ENCODE measurements at regions not wholly inside any gene's neighbourhood (a gene's known extent, or its start where the extent isn't known, plus 50 kb on each side); places are given as distances from the start of the nearest gene placed in this dataset.

GRCh38 chr11:116500026-116500946 lies 272.5 kb downstream of the BUD13 start:
- intact Hi-C loops (cut with DNase I): no loop called here
- DNase-seq (peak in 1 of 4 donors; percentile 72), ATAC-seq (no peak)
- Histone ChIP-seq H3K27me3 (peaks cover 7 to 59% of the 10 kb centered on the region in 2 donors), H3K36me3 (no peaks in the 10 kb centered on the region), H3K27ac (no peak overlapping the region), H3K9me3 (no peaks in the 10 kb centered on the region), H3K4me1 (no peaks in the 10 kb centered on the region), H3K4me3 (no peak overlapping the region)
- no peak for TF ChIP-seq CTCF (IDR thresholded peaks at IDR 0.05)

DNA sequence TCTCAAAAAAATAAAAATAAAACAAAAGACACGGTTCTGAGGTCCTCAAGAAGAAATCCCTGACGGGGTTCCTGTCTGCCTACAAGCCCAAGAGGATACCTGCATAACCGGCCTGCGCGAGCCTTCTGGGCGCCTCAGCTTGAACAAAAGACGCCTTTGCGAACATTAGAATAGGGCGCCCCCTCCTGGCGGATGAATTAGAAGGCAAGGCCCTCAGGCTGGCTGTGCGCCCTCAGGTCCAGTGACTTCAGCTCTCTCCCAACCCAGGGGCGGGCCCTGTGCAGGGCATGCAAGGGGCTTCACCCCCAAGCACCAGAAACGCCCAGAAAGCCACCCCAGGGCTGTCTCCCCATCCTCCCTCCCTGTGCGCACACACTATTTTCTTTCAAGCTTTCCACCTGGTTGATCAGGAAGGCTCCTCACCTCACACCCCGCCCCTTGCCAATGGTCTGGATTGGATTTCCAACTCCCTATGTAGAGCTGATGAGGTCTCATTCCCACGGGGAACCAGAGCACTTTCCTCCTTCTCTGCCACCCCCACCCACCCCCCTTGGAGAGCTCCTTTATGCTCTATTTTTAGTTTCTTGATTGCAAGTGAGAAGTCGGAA lies 273.3 kb downstream of the BUD13 start:
- Histone ChIP-seq H3K27me3 (peaks cover 7 to 54% of the 10 kb centered on the region in 2 donors), H3K9me3 (no peaks in the 10 kb centered on the region)
- ATAC-seq: peak; percentile 94

GRCh38 chr11:116498161-116498560 lies 274.6 kb downstream of the BUD13 start:
- Histone ChIP-seq H3K36me3 (no peaks in the 10 kb centered on the region), H3K27me3 (peaks cover 7 to 54% of the 10 kb centered on the region in 2 donors), H3K27ac (no peak overlapping the region), H3K4me3 (no peak overlapping the region), H3K9me3 (no peaks in the 10 kb centered on the region), H3K4me1 (no peaks in the 10 kb centered on the region)
- ATAC-seq (no peak), DNase-seq (no peak)
- intact Hi-C loops (cut with DNase I): no loop called here
- TF ChIP-seq CTCF (IDR thresholded peaks at IDR 0.05): no peak

More for the DNA sequence above, 273.3 kb downstream of the BUD13 start:
- intact Hi-C loops (cut with DNase I): no loop called here
- TF ChIP-seq CTCF (IDR thresholded peaks at IDR 0.05): peak; percentile 54 to 56
- Histone ChIP-seq H3K36me3 (no peaks in the 10 kb centered on the region), H3K4me1 (no peaks in the 10 kb centered on the region), H3K27ac (no peak overlapping the region), H3K4me3 (no peak overlapping the region)
- DNase-seq: peak; percentile 45 to 83 (median 76)

DNA sequence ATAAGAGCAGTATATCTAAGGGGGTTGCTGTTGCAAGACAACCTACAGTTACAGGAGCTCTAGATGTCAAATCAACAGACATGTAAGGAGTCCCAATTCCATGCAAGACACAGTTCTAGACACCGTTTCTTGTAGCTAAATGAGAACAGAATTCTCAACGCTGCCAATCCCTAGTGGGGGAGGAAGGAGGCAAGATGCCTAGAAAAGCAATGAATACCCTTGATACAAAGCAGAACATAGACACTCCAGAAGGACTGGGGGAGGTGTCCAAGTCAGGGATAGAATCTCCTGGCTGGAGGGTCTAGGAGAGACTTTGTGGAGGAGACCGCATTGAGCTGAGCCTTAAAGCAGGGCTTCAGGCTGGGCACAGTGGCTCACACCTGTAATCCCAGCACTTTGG lies 280.2 kb downstream of the BUD13 start:
- DNase-seq (no peak), ATAC-seq (no peak)
- Histone ChIP-seq H3K4me3 (no peak overlapping the region), H3K9me3 (no peaks in the 10 kb centered on the region), H3K4me1 (no peaks in the 10 kb centered on the region), H3K36me3 (no peaks in the 10 kb centered on the region), H3K27me3 (peaks cover 0 to 37% of the 10 kb centered on the region in 2 donors), H3K27ac (no peak overlapping the region)
- intact Hi-C loops (cut with DNase I): no loop called here
- no peak for TF ChIP-seq CTCF (IDR thresholded peaks at IDR 0.05)

DNA sequence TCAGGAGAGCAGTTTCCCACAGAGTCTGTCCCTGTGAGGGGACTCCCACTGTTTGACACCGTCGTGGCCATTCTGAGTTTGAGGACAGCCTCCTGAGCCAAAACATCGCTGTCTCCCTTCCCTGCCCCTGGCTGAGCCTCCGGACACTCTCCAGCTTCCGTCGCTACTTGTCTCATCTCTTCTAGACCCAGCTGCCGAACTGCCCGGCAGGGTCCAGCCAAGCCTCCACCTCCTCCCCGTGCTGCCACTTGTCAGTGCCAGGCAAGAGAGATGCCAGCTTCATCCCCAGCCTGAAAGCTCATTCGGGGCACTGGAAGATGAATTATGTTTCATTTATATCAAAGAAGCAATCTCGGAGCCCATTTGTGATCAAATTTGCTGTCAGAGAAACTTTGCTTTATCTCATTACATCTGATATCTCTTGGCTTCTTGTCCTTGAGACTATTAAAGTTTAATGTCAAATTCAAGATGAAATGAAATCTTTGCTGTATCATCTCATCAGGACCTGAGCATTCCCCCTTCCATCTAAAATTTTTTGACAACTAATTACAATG lies 283.9 kb downstream of the BUD13 start:
- peaks cover 0 to 43% of the 10 kb centered on the region in 2 donors for H3K27me3 ChIP-seq
- H3K9me3 ChIP-seq: no peaks in the 10 kb centered on the region
- H3K27ac ChIP-seq: no peak overlapping the region
- H3K36me3 ChIP-seq: no peaks in the 10 kb centered on the region
- no peak overlapping the region for H3K4me3 ChIP-seq
- ATAC-seq (no peak), DNase-seq (no peak)
- TF ChIP-seq CTCF (IDR thresholded peaks at IDR 0.05): no peak
- H3K4me1 ChIP-seq: no peaks in the 10 kb centered on the region
- intact Hi-C loops (cut with DNase I): no loop called here
